ENCODE measurements at regions not wholly inside any gene's neighbourhood (a gene's known extent, or its start where the extent isn't known, plus 50 kb on each side); places are given as distances from the start of the nearest gene placed in this dataset.

GRCh38 chr11:79720115-79720514 is 279.3 kb upstream of the TENM4 start:
- Mint-ChIP-seq H3K4me3 (no peak overlapping the region), H3K4me1 (no peaks in the 10 kb centered on the region), H3K36me3 (ENCODE audit: low read depth) (no peaks in the 10 kb centered on the region)

GRCh38 chr11:79708319-79708932 is 267.6 kb upstream of the TENM4 start:
- H3K9me3 ChIP-seq (ENCODE audit: control insufficient read depth, low read length): peaks cover 28% of the 10 kb centered on the region
- Mint-ChIP-seq H3K9me3 (peaks cover 28% of the 10 kb centered on the region), H3K27me3 (ENCODE audit: insufficient read depth) (no peaks in the 10 kb centered on the region), H3K27ac (peak overlapping the region; percentile 30), H3K4me1 (peaks cover 5% of the 10 kb centered on the region), H3K4me3 (no peak overlapping the region), H3K36me3 (ENCODE audit: low read depth) (no peaks in the 10 kb centered on the region)
- no peak overlapping the region for H3K4me3 ChIP-seq (ENCODE audit: low read length)
- DNase-seq: peak; percentile 74
- H3K9ac ChIP-seq (ENCODE audit: extremely low read depth, low read length, poor library complexity, severe bottlenecking): no peak overlapping the region
- no peaks in the 10 kb centered on the region for H3K27me3 ChIP-seq (ENCODE audit: control insufficient read depth, insufficient read depth, low read length, poor library complexity, severe bottlenecking)
- TF ChIP-seq CTCF (conservative IDR thresholded peaks at IDR 0.05): peak; percentile 88
- whole genome bisulfite sequencing, 2 experiments (ENCODE audit: insufficient coverage in 1 of 2, insufficient read length in 1 of 2): 53 to 82% methylated on average over 5 to 10 of the region's 10 CpGs
- H3K27ac ChIP-seq (ENCODE audit: low read depth, low read length): no peak overlapping the region
- H3K4me1 ChIP-seq (ENCODE audit: control insufficient read depth, insufficient read depth, low read length): peaks cover 4% of the 10 kb centered on the region
- H3K36me3 ChIP-seq (ENCODE audit: control insufficient read depth, insufficient read depth, low read length): no peaks in the 10 kb centered on the region

More at GRCh38 chr11:79720115-79720514, 279.3 kb upstream of the TENM4 start:
- DNase-seq: no peak
- 62 to 86% methylated on average over 2 of the region's 2 CpGs for WGBS, 2 experiments (ENCODE audit: insufficient coverage in 1 of 2, insufficient read length in 1 of 2)
- Mint-ChIP-seq H3K27me3 (ENCODE audit: insufficient read depth) (peaks cover under 1% of the 10 kb centered on the region), H3K27ac (no peak overlapping the region), H3K9me3 (peaks cover under 1% of the 10 kb centered on the region)
- TF ChIP-seq CTCF (conservative IDR thresholded peaks at IDR 0.05): no peak
- no peak overlapping the region for H3K4me3 ChIP-seq (ENCODE audit: low read length)
- H3K27ac ChIP-seq (ENCODE audit: low read depth, low read length): no peak overlapping the region
- H3K9ac ChIP-seq (ENCODE audit: extremely low read depth, low read length, poor library complexity, severe bottlenecking): no peak overlapping the region
- H3K36me3 ChIP-seq (ENCODE audit: control insufficient read depth, insufficient read depth, low read length): no peaks in the 10 kb centered on the region
- no peaks in the 10 kb centered on the region for H3K9me3 ChIP-seq (ENCODE audit: control insufficient read depth, low read length)
- no peaks in the 10 kb centered on the region for H3K27me3 ChIP-seq (ENCODE audit: control insufficient read depth, insufficient read depth, low read length, poor library complexity, severe bottlenecking)
- H3K4me1 ChIP-seq (ENCODE audit: control insufficient read depth, insufficient read depth, low read length): no peaks in the 10 kb centered on the region

GRCh38 chr11:79705648-79706047 is 264.8 kb upstream of the TENM4 start:
- Histone ChIP-seq H3K27ac (ENCODE audit: low read depth, low read length) (no peak overlapping the region), H3K9ac (ENCODE audit: extremely low read depth, low read length, poor library complexity, severe bottlenecking) (no peak overlapping the region), H3K4me3 (ENCODE audit: low read length) (no peak overlapping the region), H3K9me3 (ENCODE audit: control insufficient read depth, low read length) (peaks cover 29% of the 10 kb centered on the region), H3K27me3 (ENCODE audit: control insufficient read depth, insufficient read depth, low read length, poor library complexity, severe bottlenecking) (no peaks in the 10 kb centered on the region), H3K36me3 (ENCODE audit: control insufficient read depth, insufficient read depth, low read length) (no peaks in the 10 kb centered on the region), H3K4me1 (ENCODE audit: control insufficient read depth, insufficient read depth, low read length) (peaks cover 4% of the 10 kb centered on the region)
- Mint-ChIP-seq H3K27ac (no peak overlapping the region), H3K9me3 (peaks cover 34% of the 10 kb centered on the region), H3K4me3 (no peak overlapping the region), H3K4me1 (peaks cover 5% of the 10 kb centered on the region), H3K27me3 (ENCODE audit: insufficient read depth) (peaks cover 13% of the 10 kb centered on the region), H3K36me3 (ENCODE audit: low read depth) (peaks cover 8% of the 10 kb centered on the region)
- no peak for TF ChIP-seq CTCF (conservative IDR thresholded peaks at IDR 0.05)
- no peak for DNase-seq
- WGBS, 2 experiments (ENCODE audit: insufficient coverage in 1 of 2, insufficient read length in 1 of 2): 80 to 95% methylated on average over 1 to 4 of the region's 5 CpGs

All from endodermal cell (in vitro differentiated cells).